ENCODE measurements at regions not wholly inside any gene's neighbourhood (a gene's known extent, or its start where the extent isn't known, plus 50 kb on each side); places are given as distances from the start of the nearest gene placed in this dataset.

GRCh38 chr21:31607791-31608190 is 51.7 kb upstream of the SOD1 start:
- BruUV-seq (replicated peaks): no TSS peak
- intact Hi-C loops (cut with micrococcal nuclease) (loop anchor here (10.0 kb wide), 1 partner anchor 773 kb away; no protein-coding TSS in a partner anchor), in situ Hi-C loops (cut with MboI) (no loop called here)
- Histone ChIP-seq H3K4me3 (no peak overlapping the region), H3K9ac (ENCODE audit: insufficient read depth in 1 of 2, low read depth in 2 of 2, low read length in 2 of 2) (no peak overlapping the region), H3K4me1 (replicated peaks in 1 of 2; ENCODE audit: control insufficient read depth in 2 of 2, insufficient read depth in 2 of 2, low read length in 2 of 2) (no peaks in the 10 kb centered on the region), H2AFZ (ENCODE audit: low read depth, low read length) (no peak overlapping the region), H3K4me2 (ENCODE audit: insufficient read depth, low read length) (no peak overlapping the region), H3K9me1 (ENCODE audit: control insufficient read depth, insufficient read depth, low read length) (no peaks in the 10 kb centered on the region), H3K36me3 (ENCODE audit: control insufficient read depth, insufficient read depth, low read length) (no peaks in the 10 kb centered on the region), H3K9me3 (replicated peaks; ENCODE audit: control insufficient read depth, insufficient read depth, low read depth, low read length) (no peaks in the 10 kb centered on the region), H3K79me2 (ENCODE audit: control insufficient read depth, insufficient read depth, low read length) (no peaks in the 10 kb centered on the region), H3K27me3 (ENCODE audit: control insufficient read depth in 2 of 2, insufficient read depth in 2 of 2, low read length in 2 of 2) (peaks cover 2 to 29% of the 10 kb centered on the region in 2 experiments; a peak in 3 of 5 replicates), H4K20me1 (replicated peaks; ENCODE audit: control insufficient read depth, insufficient read depth, low read length) (no peaks in the 10 kb centered on the region), H3K27ac (ENCODE audit: extremely low read depth, low read depth, low read length) (no peak overlapping the region)
- no peak for ATAC-seq
- ChIA-PET POLR2A (interaction anchor here (1.0 kb wide), 1 partner anchor 12 kb away, joined by 4 read pairs; no protein-coding TSS in a partner anchor), CTCF (ENCODE audit: low intra/inter-chr PET ratio) (no interaction called here)
- TF ChIP-seq DDX20 (tag; IDR thresholded peaks at IDR 0.05; ENCODE audit: low read depth) (no peak), ZNF512 (tag; IDR thresholded peaks at IDR 0.05) (peak; percentile 89)
- FAIRE-seq: no peak
- WGBS (ENCODE audit: insufficient coverage, low coverage, missing lambda C conversion rate): 0% methylated on average over 4 of the region's 4 CpGs
- no peak for DNase-seq (ENCODE audit: extremely low read depth in 1 of 4, low spot score in 3 of 4)

GRCh38 chr21:31606081-31606874 is 53.2 kb upstream of the SOD1 start:
- intact Hi-C loops (cut with micrococcal nuclease): loop anchor here (10.0 kb wide), 1 partner anchor 771 kb away; no protein-coding TSS in a partner anchor
- in situ Hi-C loops (cut with MboI): no loop called here
- ChIA-PET CTCF (ENCODE audit: low intra/inter-chr PET ratio) (no interaction called here), POLR2A (no interaction called here)
- Histone ChIP-seq H3K4me1 (replicated peaks in 1 of 2; ENCODE audit: control insufficient read depth in 2 of 2, insufficient read depth in 2 of 2, low read length in 2 of 2) (no peaks in the 10 kb centered on the region), H3K27me3 (ENCODE audit: control insufficient read depth in 2 of 2, insufficient read depth in 2 of 2, low read length in 2 of 2) (peaks cover 2 to 26% of the 10 kb centered on the region in 2 experiments; a peak in 3 of 5 replicates), H3K9me1 (ENCODE audit: control insufficient read depth, insufficient read depth, low read length) (no peaks in the 10 kb centered on the region), H3K4me2 (ENCODE audit: insufficient read depth, low read length) (no peak overlapping the region), H3K4me3 (no peak overlapping the region), H2AFZ (ENCODE audit: low read depth, low read length) (no peak overlapping the region), H3K36me3 (ENCODE audit: control insufficient read depth, insufficient read depth, low read length) (no peaks in the 10 kb centered on the region), H3K9me3 (replicated peaks; ENCODE audit: control insufficient read depth, insufficient read depth, low read depth, low read length) (no peaks in the 10 kb centered on the region), H3K79me2 (ENCODE audit: control insufficient read depth, insufficient read depth, low read length) (no peaks in the 10 kb centered on the region), H3K9ac (ENCODE audit: insufficient read depth in 1 of 2, low read depth in 2 of 2, low read length in 2 of 2) (no peak overlapping the region), H3K27ac (ENCODE audit: extremely low read depth, low read depth, low read length) (no peak overlapping the region), H4K20me1 (replicated peaks; ENCODE audit: control insufficient read depth, insufficient read depth, low read length) (no peaks in the 10 kb centered on the region)
- no peak for ATAC-seq
- 2% methylated on average over 11 of the region's 11 CpGs for WGBS (ENCODE audit: insufficient coverage, low coverage, missing lambda C conversion rate)
- no TSS peak for BruUV-seq (replicated peaks)
- DNase-seq (ENCODE audit: extremely low read depth in 1 of 4, low spot score in 3 of 4): no peak
- no peak for FAIRE-seq
- TF ChIP-seq KAT7 (CRISPR knock-in tag; IDR thresholded peaks at IDR 0.05; ENCODE audit: borderline replicate concordance) (no peak), CEBPZ (IDR thresholded peaks at IDR 0.05; ENCODE audit: borderline replicate concordance, low read depth, low read length) (no peak), TSC22D4 (tag; IDR thresholded peaks at IDR 0.05) (no peak), ADNP (tag; IDR thresholded peaks at IDR 0.05) (no peak), ZNF444 (CRISPR knock-in tag; IDR thresholded peaks at IDR 0.05) (no peak), ARHGAP35 (IDR thresholded peaks at IDR 0.05; ENCODE audit: partially characterized antibody) (no peak), ZNF77 (CRISPR knock-in tag; IDR thresholded peaks at IDR 0.05) (no peak), NR2F6 (CRISPR knock-in tag; IDR thresholded peaks at IDR 0.05) (no peak)
